GM21515 (cell line): ENCODE measurements at regions not wholly inside any gene's neighbourhood (a gene's known extent, or its start where the extent isn't known, plus 50 kb on each side); places are given as distances from the start of the nearest gene placed in this dataset.
"Not testable (repeated sequence)": the region's sequence is repeated elsewhere in the genome, so short reads cannot be mapped to it uniquely, and the experiment has no call there.

Source experiments
- ATAC-seq: cut with Tn5 transposase; IDR thresholded peaks from one replicate; pipeline ENCODE4 v1.9.1; 2021; ENCODE audit not compliant: unreplicated experiment

GRCh38 chr14:51443195-51444018 lies 203.4 kb downstream of the TMX1 start:
- ATAC-seq, result no peak

- no peak for ATAC-seq
Measured at GRCh38 chr14:51444353-51445000, 204.4 kb downstream of the TMX1 start.

GRCh38 chr14:51445001-51445390 lies 204.9 kb downstream of the TMX1 start:
- no peak for ATAC-seq

GRCh38 chr14:51446771-51447170 lies 204.9 kb upstream of the FRMD6 start:
- no peak for ATAC-seq

GRCh38 chr14:51447411-51447810 lies 204.3 kb upstream of the FRMD6 start:
- ATAC-seq, result no peak

GRCh38 chr14:51448831-51449670 lies 202.7 kb upstream of the FRMD6 start:
- no peak for ATAC-seq

- no peak for ATAC-seq
Measured at GRCh38 chr14:51449681-51450080, 202.0 kb upstream of the FRMD6 start.

- no peak for ATAC-seq
Measured at GRCh38 chr14:51451561-51451960, 200.1 kb upstream of the FRMD6 start.

- no peak for ATAC-seq
Measured at GRCh38 chr14:51453869-51454268, 197.8 kb upstream of the FRMD6 start.

GRCh38 chr14:51454351-51454750 lies 197.4 kb upstream of the FRMD6 start:
- no peak for ATAC-seq

- no peak for ATAC-seq
Measured at GRCh38 chr14:51455041-51455835, 196.5 kb upstream of the FRMD6 start.

GRCh38 chr14:51457843-51458562 lies 193.7 kb upstream of the FRMD6 start:
- no peak for ATAC-seq

- no peak for ATAC-seq
Measured at GRCh38 chr14:51458563-51458955, 193.2 kb upstream of the FRMD6 start.

- no peak for ATAC-seq
Measured at GRCh38 chr14:51460011-51460410, 191.7 kb upstream of the FRMD6 start.

- no peak for ATAC-seq
Measured at GRCh38 chr14:51462182-51462581, 189.5 kb upstream of the FRMD6 start.

GRCh38 chr14:51462706-51463105 lies 189.0 kb upstream of the FRMD6 start:
- no peak for ATAC-seq

- ATAC-seq, result no peak
Measured at GRCh38 chr14:51463461-51463860, 188.2 kb upstream of the FRMD6 start.

- no peak for ATAC-seq
Measured at GRCh38 chr14:51464411-51464810, 187.3 kb upstream of the FRMD6 start.

- ATAC-seq, result no peak
Measured at GRCh38 chr14:51465486-51465885, 186.2 kb upstream of the FRMD6 start.

- not testable (repeated sequence) for ATAC-seq
Measured at GRCh38 chr14:51467392-51467791, 184.3 kb upstream of the FRMD6 start.
